Suppressor macrophage (primary cell): ENCODE measurements at regions not wholly inside any gene's neighbourhood (a gene's known extent, or its start where the extent isn't known, plus 50 kb on each side); places are given as distances from the start of the nearest gene placed in this dataset.
"Not testable (repeated sequence)": the region's sequence is repeated elsewhere in the genome, so short reads cannot be mapped to it uniquely, and the experiment has no call there.

Experiments
- DNase-seq, 4 experiments: peaks; one replicate each; pipeline ENCODE4 v3.0.0-alpha.2; 2020 to 2022

DNA sequence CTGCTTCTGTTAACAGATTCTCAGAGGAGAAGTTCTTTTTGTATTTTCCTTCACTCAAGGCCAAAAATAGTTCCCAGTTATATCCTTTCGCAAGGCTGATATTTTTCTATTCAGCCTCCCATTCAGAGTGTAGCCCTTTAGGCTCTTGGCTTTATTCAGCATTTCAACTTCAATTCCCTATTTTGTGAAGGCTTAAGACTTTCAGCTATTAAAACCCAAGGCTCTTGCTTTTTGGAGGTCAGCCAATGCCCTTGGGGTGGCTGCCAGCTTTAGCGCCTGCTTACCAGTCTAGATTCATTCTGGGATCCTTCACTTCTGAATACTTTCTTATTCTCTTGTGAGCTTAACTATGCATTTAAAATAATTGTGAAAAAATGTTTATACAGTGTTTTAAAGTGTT is 57.3 kb upstream of the ADGRA3 start:
- no peak for DNase-seq

DNA sequence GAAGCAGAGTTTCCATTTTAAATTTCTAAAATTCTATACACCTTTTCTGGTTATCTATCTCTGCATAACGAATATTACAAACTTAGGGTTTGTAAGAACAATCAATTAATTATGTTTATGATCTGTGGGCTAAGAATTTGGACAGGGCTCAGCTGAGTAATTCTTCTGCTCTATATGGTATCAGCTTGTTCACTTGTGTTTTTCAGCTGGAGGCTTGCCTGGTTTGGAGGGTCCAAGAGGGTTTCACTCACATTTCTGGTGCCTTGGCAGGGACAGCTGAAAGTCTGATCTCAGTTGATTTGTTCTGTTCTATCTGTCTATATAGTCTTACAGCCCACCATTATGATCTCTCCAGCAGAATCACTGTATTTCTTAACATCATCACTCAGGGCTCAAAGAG is 57.8 kb upstream of the ADGRA3 start:
- DNase-seq, result no peak

DNA sequence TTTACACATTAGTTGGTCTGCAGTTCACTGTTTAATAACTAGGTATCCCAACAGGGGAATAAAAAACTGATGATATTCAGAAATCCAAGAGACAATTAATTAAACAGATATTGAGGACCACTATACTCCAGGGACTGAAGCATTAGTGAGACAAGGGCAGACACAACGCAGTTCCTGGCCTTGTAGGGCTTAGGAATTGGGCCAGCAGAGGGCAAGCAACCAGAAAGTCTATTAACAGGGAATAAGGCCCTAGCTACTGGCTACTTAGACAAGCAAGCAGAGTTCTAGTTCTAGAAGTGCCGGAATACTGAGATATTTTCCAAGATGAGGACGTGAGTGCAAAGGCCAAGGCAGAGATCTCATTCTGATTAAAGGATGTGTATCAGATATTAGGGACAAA is 58.6 kb upstream of the ADGRA3 start:
- no peak for DNase-seq

DNA sequence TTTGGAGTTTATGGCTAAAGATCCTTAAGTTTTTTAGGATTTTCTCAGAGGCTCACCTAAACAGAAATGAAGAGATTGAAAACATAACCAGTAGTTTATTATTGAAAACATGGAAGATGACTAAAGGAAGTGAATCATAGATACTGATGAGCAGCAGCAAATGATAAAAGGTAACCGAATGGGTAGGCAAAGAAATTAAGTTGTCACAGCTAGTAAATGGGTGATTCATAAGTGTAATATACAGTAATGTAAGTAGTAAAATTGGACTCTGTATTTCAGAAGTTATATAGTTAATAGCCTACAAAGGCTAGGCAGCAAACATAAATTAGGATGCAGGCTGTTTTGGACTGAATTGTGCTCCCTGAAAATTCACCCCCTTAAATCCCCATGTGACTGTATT is 59.0 kb upstream of the ADGRA3 start:
- DNase-seq, result no peak

DNA sequence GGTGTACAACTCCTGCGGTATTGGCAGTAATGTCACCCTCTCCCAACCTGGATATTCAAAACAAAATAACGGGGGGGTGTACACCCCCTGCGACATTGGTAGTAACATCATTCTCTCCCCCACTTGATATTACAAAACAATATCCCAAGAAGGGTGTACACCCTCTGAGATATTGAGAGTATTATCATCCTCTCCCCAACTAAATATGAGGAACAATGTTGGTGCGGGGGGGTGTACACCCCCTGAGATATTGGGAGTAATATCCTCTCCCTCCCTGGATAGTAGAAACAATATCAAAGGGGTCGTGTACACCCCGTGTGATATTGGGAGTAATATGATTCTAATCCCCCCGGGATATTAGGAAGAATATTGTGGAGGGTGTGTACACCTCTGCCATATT is 71.4 kb upstream of the ADGRA3 start:
- DNase-seq, result no peak

DNA sequence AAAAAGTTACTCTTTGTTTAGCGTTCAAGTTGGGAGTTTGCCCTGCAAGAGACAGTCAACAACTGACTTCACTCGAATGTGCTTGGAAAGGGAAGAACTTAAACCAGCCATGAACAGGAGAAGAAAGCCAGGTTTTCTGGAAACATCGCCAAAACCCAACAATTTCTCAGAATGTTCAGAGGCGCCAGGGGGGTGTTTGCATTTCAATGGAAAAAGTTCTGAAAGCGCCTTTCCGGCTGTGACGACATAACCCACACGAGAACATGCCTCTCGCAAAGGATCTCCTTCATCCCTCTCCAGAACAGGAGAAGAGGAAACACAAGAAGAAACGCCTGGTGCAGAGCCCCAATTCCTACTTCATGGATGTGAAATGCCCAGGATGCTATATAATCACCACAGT is 78.1 kb upstream of the ADGRA3 start:
- no peak for DNase-seq

DNA sequence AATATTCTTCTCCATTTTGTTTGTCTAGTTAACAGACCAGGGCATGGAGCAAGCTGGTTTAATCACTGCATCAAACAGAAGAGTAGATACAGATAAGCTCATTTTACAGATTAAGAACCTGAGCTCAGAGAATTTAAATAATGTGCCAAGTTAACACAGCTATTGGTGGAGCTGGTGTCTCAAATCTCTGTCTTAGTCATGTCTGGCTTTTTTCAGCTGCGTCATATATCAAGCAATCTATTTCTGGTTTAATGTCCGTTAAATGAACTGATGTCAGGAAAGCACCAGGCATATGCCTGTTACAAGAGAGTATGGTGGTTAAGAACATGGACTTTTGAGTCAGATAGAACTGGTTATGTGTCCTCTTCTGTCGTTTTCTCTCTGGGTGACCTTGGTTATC is 79.8 kb upstream of the ADGRA3 start:
- DNase-seq, result peak in 2 of 4 experiments; percentile 3 to 4

DNA sequence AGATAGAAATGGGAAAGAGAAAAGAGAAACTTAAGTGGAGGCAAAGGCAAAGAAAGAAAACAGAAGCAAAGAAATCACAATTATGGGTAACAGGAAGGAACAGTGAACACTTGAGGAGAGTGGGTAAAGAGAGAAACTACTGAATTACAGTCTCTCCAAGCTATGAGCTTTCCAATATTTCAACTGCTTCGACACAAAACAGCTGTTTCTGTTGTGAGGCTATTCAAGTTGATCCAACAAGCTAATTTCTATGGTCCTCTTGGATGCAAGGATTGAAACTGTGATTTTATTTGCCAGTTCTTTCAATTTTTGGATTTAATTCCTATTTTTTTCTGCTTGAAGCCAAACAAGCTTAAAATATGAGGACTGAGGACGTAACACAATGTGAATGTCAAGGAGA is 80.5 kb upstream of the ADGRA3 start:
- DNase-seq, result peak in 1 of 4 experiments; percentile 3

DNA sequence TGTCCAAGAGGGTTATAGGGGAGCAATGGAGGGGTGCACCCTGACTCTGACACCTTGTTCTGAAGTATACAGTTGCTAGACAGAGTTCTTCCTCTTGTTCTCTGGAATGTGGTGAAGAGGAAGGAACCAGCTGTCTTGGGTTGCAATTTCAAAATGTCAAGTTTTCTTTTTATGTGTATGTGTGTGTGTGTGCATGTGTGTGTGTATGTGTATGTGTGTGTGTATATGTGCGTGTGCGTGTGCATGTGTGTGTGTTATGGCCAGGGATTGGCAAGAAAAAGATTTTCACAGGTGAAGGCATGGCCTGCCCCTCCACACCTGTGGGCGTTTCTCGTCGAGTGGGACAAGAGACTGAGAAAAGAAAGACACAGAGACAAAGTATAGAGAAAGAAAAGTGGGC is 81.6 kb upstream of the ADGRA3 start:
- peak in 2 of 4 experiments; percentile 15 to 34 for DNase-seq

DNA sequence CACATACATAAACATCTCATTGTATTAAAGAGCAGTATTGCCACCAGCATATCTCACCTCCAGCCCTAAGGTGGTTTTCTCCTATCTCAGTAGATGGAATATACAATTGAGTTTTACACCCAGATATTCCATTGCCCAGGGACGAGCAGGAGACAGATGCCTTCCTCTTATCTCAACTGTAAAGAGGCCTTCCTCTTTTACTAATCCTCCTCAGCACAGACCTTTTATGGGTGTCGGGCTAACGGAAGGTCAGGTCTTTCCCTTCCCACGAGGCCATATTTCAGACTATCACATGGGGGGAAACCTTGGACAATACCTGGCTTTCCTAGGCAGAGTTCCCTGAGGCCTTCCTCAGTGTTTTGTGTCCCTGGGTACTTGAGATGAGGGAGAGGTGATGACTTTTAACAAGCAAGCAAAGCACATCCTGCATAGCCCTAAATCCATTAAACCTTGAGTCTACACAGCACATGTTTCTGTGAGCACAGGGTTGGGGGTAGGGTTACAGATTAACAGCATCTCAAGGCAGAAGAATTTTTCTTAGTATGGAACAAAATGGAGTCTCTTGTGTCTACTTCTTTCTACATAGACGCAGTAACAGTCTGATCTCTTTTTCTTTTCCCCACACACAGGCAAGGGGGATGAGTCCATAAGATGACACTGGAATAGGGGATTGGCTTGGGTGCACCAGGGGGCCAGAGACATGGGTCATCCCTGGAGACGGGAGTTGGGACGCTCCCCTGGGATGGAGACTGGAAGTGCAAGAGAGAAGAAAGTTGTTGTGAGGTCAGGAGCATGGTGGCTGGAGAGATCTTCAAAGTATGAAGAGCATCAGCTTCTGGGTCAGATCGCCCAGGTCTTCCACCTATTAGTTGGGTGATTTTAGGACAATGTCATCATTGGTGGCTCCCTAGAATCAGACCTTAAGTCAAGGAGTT is 82.5 kb upstream of the ADGRA3 start:
- DNase-seq, result peak in 1 of 4 experiments; percentile 12

DNA sequence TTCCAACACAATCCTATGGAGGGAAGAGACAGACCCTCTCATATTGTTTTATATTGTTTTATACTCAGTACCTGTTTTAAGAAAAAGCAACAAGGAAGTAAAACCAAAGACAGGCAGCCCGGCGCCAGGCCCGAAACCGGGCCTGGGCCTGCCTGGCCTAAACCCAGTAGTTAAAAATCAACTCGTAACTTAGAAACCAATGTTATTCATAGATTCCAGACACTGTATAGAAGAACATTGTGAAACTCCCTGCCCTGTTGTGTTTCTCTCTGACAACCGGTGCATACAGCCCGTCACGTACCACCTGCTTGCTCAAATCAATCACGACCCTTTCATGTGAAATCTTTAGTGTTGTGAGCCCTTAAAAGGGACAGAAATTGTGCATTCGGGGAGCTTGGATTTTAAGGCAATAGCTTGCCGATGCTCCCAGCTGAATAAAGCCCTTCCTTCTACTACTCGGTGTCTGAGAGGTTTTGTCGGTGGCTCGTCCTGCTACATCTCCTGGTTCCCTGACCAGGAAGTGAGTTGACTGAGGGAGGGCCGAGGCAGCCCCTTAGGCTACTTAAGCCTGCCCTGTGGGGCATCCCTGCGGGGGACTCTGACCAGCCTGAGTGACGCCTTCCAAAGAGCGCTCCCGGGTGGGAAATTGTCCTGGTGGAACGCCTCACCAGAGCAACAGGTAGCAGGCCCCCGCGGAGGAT is 83.5 kb upstream of the ADGRA3 start:
- DNase-seq, result not testable (repeated sequence)

DNA sequence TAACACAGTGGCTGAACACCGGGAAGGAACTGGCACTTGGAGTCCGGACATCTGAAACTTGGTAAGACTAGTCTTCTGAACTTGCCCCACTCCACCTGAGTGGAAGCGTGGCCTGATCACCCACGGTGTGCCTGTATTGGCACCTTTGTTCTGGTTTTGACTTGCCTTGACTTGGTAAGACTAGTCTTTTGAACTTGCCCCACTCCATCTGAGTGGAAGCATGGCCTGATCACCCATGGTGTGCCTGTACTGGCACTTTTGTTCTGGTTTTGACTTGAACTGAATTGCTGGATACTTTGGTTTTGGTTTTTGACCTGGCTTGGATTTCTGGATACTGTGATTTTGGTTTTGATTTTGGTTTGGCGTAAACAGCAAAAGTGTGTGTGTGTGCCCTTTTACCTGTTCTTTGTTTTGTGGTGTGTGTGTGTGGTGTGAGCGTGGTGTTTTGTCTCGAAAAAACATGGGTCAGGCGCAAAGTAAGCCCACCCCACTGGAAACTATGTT is 84.1 kb upstream of the ADGRA3 start:
- DNase-seq, result not testable (repeated sequence)

DNA sequence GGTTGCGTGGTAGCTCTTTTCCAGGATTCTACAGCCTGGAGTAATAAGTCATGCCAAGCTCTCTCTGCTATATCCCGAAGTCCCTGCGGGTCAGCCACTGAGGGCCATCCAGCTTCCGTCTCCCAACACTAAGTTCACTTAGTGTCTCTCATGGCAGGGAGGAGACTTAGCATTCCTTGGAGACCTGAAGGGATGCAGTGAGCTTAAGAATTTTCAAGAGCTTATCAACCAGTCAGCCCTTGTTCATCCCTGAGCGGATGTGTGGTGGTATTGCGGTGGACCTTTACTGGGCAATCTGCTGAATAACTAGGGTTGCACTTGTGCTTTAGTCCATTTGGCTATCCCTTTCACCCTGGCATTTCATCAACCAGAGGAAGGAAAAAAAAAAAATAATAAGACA is 85.8 kb upstream of the ADGRA3 start:
- DNase-seq, result not testable (repeated sequence)

DNA sequence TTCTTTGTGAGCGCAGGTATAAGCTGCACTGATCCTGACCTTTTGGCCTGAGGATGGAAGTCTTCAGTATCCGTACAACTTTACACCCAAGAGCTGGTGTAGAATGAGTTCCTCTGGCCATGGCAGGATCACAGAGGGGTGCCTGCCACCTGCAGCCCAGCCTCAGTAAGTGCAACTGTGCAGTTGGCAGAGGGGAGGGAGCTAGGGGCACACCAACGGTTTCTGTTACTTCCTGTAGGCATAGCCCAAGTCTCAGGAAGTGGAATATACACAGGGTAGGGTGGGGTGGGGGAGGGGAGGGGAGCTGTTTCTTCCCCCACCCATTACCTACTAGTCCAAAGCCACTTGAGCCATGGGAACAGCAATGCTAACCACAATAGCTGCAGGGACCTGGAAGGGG is 85.4 kb upstream of the GBA3 start:
- peak; percentile 29 to 64 (median 52) for DNase-seq

DNA sequence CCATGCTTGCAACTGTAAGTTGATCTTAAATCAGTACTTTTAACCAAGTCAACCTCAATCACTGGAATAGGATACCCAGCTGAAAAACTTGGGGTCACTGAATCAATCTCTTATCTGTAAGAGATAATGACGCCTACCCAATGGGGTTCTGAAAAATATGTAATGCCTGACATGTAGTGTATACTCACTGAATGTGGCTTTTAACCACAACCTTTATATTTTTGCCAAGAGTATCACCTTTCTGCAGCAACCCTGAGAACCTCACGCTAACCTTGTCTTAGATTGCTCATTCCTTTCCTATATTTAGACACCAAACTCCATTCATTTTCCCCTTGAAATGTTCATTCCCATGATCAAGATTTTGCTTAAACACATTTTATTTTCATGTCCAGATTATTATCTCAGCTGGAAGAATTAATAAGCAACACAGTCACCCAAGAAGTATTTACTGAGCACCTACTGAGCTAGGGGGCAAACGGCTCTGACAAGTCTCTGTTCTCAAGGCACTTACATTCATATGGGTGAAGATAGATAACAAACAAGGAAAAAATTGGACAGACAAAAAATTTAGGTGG is 82.7 kb upstream of the GBA3 start:
- DNase-seq, result not testable (repeated sequence)

DNA sequence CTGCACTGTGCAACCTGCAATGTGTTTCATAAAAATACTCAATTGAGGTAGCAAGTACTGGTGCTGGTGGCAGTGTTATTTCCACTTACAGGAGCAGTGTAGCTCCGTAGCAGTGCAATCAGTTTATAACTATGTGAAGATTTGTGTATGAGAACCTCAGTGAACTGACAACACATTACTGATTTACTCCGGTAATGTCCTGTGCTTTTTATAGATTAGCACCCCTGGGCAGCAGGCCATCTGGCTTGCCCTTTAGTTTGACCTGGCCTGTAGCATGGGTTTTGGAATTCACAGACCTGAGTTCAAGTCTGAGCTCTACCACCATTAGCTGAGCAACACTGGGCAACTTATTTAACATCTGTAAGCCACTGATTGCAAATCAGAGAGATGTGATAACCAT is 78.6 kb upstream of the GBA3 start:
- DNase-seq, result no peak

DNA sequence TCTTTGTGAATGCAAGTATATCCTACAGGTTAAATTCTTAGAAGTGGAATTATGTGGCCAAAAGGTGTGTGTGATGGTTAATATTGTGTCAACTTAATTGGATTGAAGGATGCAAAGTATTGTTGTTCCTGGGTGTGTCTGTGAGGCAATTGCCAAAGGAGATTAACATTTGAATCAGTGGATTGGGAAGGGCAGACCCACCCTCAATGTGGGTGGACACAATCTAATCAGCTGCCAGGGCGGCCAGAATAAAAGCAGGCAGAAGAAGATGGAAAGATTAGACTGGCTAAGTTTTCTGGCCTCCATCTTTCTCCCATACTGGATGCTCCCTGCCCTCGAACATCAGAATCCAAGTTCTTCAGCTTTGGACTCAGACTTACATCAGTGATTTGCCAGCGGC is 76.2 kb upstream of the GBA3 start:
- DNase-seq, result no peak

DNA sequence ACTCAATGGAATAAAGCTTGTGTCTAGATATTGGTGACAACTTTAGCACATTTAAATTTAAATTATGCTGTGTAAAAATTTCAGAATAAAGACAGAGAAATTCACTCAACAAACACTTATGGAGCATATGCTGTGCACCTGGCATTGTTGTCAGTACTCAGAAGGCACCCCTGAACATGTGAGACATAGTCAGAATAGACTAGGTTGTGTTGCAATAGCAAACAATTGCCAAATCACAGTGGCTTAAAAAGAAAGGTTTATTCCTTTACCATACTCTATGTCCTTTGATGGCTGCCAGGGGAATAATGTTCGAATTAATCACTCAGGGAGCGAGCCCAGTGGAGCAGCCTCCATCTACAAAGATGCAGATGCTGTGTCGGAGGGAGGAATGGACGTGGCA is 72.6 kb upstream of the GBA3 start:
- DNase-seq, result peak in 2 of 4 experiments; percentile 6 to 10

DNA sequence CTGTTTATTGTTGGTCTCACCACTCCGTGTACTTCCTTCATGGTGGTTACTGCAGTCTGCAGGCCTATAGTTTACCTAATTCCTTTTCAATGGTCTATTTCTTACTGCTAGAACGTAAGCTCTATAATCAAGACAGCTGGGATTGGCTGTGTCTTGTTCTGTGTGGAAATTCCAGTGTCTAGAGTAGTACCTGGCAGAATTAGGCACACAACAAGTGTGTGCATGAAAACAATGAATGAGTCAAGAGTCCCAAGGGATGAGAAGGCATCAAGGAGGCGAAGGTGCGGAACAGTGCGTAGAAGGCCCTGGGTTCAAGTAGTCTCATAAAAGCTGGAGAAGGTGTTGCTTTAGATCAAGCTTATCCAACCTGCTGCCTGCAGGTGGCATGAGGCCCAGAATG is 70.8 kb upstream of the GBA3 start:
- not testable (repeated sequence) for DNase-seq

DNA sequence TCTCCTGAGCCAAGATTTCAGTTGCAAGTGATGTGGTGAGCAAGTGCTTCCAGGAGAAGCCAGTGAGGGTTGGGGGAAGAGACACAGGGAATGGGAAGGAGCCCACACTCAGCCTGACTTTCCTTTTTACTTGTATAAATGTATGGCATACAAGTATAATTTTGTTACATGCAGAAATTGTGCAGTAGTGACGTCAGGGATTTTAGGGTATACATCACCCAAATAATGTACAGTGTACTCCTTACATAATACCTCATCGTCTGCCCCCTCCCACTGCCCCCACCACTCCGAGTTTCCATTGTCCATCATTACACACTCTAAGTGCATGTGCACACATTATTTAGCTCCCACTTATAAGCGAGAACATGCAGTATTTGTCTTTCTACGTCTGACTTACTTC is 68.7 kb upstream of the GBA3 start:
- DNase-seq, result not testable (repeated sequence)

DNA sequence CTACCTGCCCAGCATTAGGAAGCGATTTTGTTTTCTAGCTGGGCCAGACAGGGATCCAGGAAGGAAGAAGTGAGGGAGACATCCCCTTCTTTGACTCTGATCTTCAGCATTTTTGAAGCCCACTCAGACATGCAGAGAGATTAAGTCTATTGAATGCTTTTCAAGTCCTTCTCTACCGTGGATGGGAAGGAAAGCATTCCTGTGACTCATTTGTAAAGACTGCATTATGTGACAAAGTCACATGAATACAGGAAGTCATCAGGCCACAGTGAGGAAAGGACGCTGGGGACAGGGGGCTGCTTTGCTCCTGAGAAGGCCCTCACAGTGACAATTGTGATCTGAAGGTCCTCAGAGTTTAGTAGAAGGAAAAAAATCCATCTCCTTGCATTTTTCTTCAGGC is 67.4 kb upstream of the GBA3 start:
- peak in 3 of 4 experiments; percentile 6 for DNase-seq

DNA sequence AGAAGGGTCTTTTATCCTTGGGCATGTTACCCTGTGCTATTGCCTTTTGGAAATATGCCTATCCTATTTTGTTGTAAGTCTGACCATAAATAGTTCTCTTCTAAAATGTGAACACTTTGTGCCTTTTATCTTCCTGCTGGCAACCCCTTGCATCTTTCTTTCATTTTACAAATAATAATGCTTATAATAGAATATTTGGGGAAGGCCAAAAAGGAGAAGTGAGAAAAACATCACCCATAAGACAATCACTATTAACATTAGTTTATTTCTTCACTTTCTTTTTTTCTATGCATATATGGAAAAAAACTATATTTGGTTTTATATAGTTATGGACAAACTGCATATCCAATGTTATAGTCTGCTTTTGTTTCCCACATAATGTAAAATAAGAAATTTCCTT is 64.9 kb upstream of the GBA3 start:
- DNase-seq, result peak in 1 of 4 experiments; percentile 12
